GM12878 (cell line): ENCODE measurements at regions not wholly inside any gene's neighbourhood (a gene's known extent, or its start where the extent isn't known, plus 50 kb on each side); places are given as distances from the start of the nearest gene placed in this dataset.

Source experiments
- ATAC-seq: fragments of 200-7000 bp; cut with Tn5 transposase; 3 replicates; pipeline ENCODE4 v1.9.1; 2020; ENCODE audit warnings: mild to moderate bottlenecking, moderate library complexity
- BruUV-seq: library from RNA; stranded (reverse); fragments of 400-500 nt; replicated peaks from 2 replicates; lab custom pipeline; 2021; lab: Mats Ljungman, UMichigan
- CTCF ChIA-PET: fragments of 300-600 bp; sonication (Branson Sonifier 250); formaldehyde crosslinking; extraction: SDS; loops from one replicate; lab custom pipeline; 2021; ENCODE audit warnings: inconsistent platforms; lab: Yijun Ruan, JAX
- POLR2A ChIA-PET: fragments of 350-600 bp; formaldehyde crosslinking; extraction: SDS; loops from one replicate; lab custom pipeline; 2021; ENCODE audit warnings: inconsistent platforms; lab: Charles Lee
- RAD21 ChIA-PET: fragments of 300-600 bp; sonication (Branson Sonifier 250); formaldehyde crosslinking; loops from one replicate; lab custom pipeline; 2023; ENCODE audit warnings: antibody characterized with exemption; ENCODE audit not compliant: unreplicated experiment; lab: Charles Lee
- SMC1A ChIA-PET: fragments of 300-600 bp; sonication (Branson Sonifier 250); formaldehyde crosslinking; loops from one replicate; lab custom pipeline; 2023; ENCODE audit not compliant: unreplicated experiment, uncharacterized antibody; lab: Charles Lee
- DNase-seq: peaks from one replicate; pipeline ENCODE4 v3.0.0-alpha.2; 2011; ENCODE audit warnings: low read depth, low spot score
- FAIRE-seq: peaks from 3 replicates; lab custom pipeline; 2011; peaks lifted over from hg19 to GRCh38; lab: Jason Lieb, UNC
- H2AFZ ChIP-seq: 2 replicates; pipeline ENCODE4 v1.6.0; 2011; ENCODE audit warnings: low read depth, low read length, control low read depth; ENCODE audit not compliant: control insufficient read depth
- H3K27ac ChIP-seq: 2 replicates; pipeline ENCODE4 v1.5.1; 2011; ENCODE audit warnings: control low read depth; ENCODE audit not compliant: control insufficient read depth, insufficient read depth
- H3K27me3 ChIP-seq, 2 experiments: replicated peaks in 1 of 2; 2 replicates each; pipeline versions ENCODE4 v1.6.0 to v1.6.1; 2011; ENCODE audit warnings: low read length in 1 of 2; ENCODE audit not compliant: control insufficient read depth in 2 of 2, insufficient read depth in 2 of 2
- H3K36me3 ChIP-seq, 2 experiments: 2 replicates each; pipeline ENCODE4 v1.5.1; 2011; ENCODE audit warnings: low read length in 1 of 2; ENCODE audit not compliant: control insufficient read depth in 2 of 2, insufficient read depth in 2 of 2
- H3K4me1 ChIP-seq: 2 replicates; pipeline ENCODE4 v1.6.1; 2011; ENCODE audit warnings: mild to moderate bottlenecking, low read length, moderate library complexity, mixed read lengths; ENCODE audit not compliant: control insufficient read depth, insufficient read depth
- H3K4me2 ChIP-seq: 2 replicates; pipeline ENCODE4 v1.6.0; 2011; ENCODE audit warnings: control low read depth; ENCODE audit not compliant: control insufficient read depth, insufficient read depth
- H3K4me3 ChIP-seq: fragments of 200-600 bp; sonication (generic); 2 replicates; pipeline ENCODE4 v1.5.1; 2016
- H3K79me2 ChIP-seq: 2 replicates; pipeline ENCODE4 v1.6.0; 2011; ENCODE audit warnings: low read length; ENCODE audit not compliant: control insufficient read depth, insufficient read depth
- H3K9ac ChIP-seq: 2 replicates; pipeline ENCODE4 v1.8.0; 2011; ENCODE audit warnings: low read length, control low read depth, mixed read lengths; ENCODE audit not compliant: control insufficient read depth, insufficient read depth
- H3K9me3 ChIP-seq: replicated peaks from 3 replicates; pipeline ENCODE4 v1.5.1; 2011; ENCODE audit warnings: mild to moderate bottlenecking, low read length; ENCODE audit not compliant: control insufficient read depth, insufficient read depth
- H4K20me1 ChIP-seq: 2 replicates; pipeline ENCODE4 v1.6.0; 2011; ENCODE audit not compliant: control insufficient read depth, insufficient read depth
- BACH1 ChIP-seq: fragments of 450-650 bp; IDR thresholded peaks from 2 replicates; pipeline ENCODE4 v1.6.1; 2017; ENCODE audit warnings: mild to moderate bottlenecking, borderline replicate concordance
- CEBPB ChIP-seq, 2 experiments: fragments of 150-350 bp in 1 of 2; IDR thresholded peaks; 2 replicates each; pipeline ENCODE4 v1.6.1; 2012 to 2014; ENCODE audit warnings: low read depth in 2 of 2, low read length in 2 of 2, borderline replicate concordance in 1 of 2, inconsistent platforms in 1 of 2
- CHD4 ChIP-seq: fragments of 200-600 bp; sonication (generic); IDR thresholded peaks from 2 replicates; pipeline ENCODE4 v1.6.1; 2016; ENCODE audit warnings: mild to moderate bottlenecking
- CREM ChIP-seq: IDR thresholded peaks from 2 replicates; pipeline ENCODE4 v1.6.1; 2014; ENCODE audit warnings: antibody characterized with exemption, low read depth
- KDM1A ChIP-seq: fragments of 200-600 bp; sonication (generic); IDR thresholded peaks from 2 replicates; pipeline ENCODE4 v1.6.1; 2016; ENCODE audit warnings: borderline replicate concordance
- KLF5 ChIP-seq: fragments of 450-650 bp; IDR thresholded peaks from 2 replicates; pipeline ENCODE4 v1.6.1; 2014; ENCODE audit warnings: mild to moderate bottlenecking; ENCODE audit not compliant: partially characterized antibody
- POLR2A ChIP-seq: IDR thresholded peaks from 2 replicates; pipeline ENCODE4 v1.6.1; 2011; ENCODE audit warnings: low read depth, mild to moderate bottlenecking, low read length
- RB1 ChIP-seq: fragments of 450-650 bp; formaldehyde crosslinking; IDR thresholded peaks from 2 replicates; pipeline ENCODE4 v1.6.1; 2017; ENCODE audit warnings: mild to moderate bottlenecking, borderline replicate concordance
- RFX5 ChIP-seq: IDR thresholded peaks from 2 replicates; pipeline ENCODE4 v1.6.1; 2011; ENCODE audit warnings: low read depth, low read length, improper control_type of control experiment
- SIX5 ChIP-seq: IDR thresholded peaks from 2 replicates; pipeline ENCODE4 v1.6.1; 2011; ENCODE audit warnings: mild to moderate bottlenecking, low read depth, low read length, moderate library complexity; ENCODE audit not compliant: severe bottlenecking
- SRF ChIP-seq, 2 experiments: IDR thresholded peaks; 2 replicates each; pipeline ENCODE4 v1.6.1; 2011; ENCODE audit warnings: low read depth in 2 of 2, low read length in 2 of 2, mild to moderate bottlenecking in 1 of 2, moderate library complexity in 1 of 2
- TCF12 ChIP-seq: IDR thresholded peaks from 2 replicates; pipeline ENCODE4 v1.6.1; 2011; ENCODE audit warnings: low read depth, mild to moderate bottlenecking, low read length
- WGBS: methylation state at CpG from one replicate; pipeline ENCODE4 v1.1.6; 2016; ENCODE audit warnings: low lambda C conversion rate; ENCODE audit not compliant: insufficient replicate concordance, insufficient coverage; ENCODE audit errors: missing lambda C conversion rate; 5-methylcytosine and 5-hydroxymethylcytosine counted together
- in situ Hi-C: fragments of 300-500 bp; cut with MboI; formaldehyde crosslinking; loops from 9 replicates; pipeline ENCODE4 v1.14.3; 2018; ENCODE audit warnings: mixed read lengths
- intact Hi-C: fragments of 100-400 bp; cut with micrococcal nuclease; formaldehyde crosslinking; loops from one replicate; pipeline ENCODE4 v1.14.2; 2022; ENCODE audit not compliant: unreplicated experiment
- TF ChIP-seq, protein P1 (sequence below): IDR thresholded peaks from 2 replicates; pipeline ENCODE4 v1.6.1; 2012; ENCODE audit warnings: low read depth, low read length, improper control_type of control experiment
- TF ChIP-seq, protein P2 (sequence below): IDR thresholded peaks from 2 replicates; pipeline ENCODE4 v1.6.1; 2011; ENCODE audit warnings: mild to moderate bottlenecking, low read depth, low read length, moderate library complexity; ENCODE audit not compliant: insufficient replicate concordance
- TF ChIP-seq, protein P3 (sequence below): fragments of 450-650 bp; IDR thresholded peaks from 2 replicates; pipeline ENCODE4 v1.6.1; 2017; ENCODE audit warnings: mild to moderate bottlenecking, moderate library complexity

DNA sequence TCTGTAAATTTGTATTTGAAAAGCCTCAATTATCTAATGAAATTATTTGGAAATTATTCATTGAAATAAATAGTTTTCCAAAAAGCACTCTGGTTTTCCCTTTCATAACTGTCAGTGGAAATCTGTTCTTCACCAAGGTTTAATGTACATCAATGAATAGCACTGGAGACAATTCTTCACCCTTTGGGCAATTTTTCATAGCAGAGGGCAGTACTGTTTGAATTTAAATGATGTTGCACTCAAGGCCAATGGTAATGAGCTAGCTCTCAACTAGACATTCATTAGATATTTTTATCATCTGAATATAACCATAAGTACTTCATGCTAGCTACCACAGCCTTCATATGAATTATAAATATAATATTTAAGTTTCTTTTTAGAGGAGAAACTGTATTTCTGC, 658.2 kb upstream of the CCDC54 start:
- H4K20me1 ChIP-seq, result no peaks in the 10 kb centered on the region
- in situ Hi-C loops, result no loop called here
- POLR2A ChIA-PET, result no interaction called here
- intact Hi-C loops, result no loop called here
- H3K36me3 ChIP-seq, result no peaks in the 10 kb centered on the region
- no peak for FAIRE-seq
- CTCF ChIA-PET, result no interaction called here
- no peak for DNase-seq
- RAD21 ChIA-PET, result no interaction called here
- ATAC-seq, result no peak
- no peak overlapping the region for H3K9ac ChIP-seq
- SMC1A ChIA-PET, result no interaction called here
- H3K27me3 ChIP-seq, result no peaks in the 10 kb centered on the region
- no peak overlapping the region for H3K4me3 ChIP-seq
- no peak overlapping the region for H3K4me2 ChIP-seq
- H3K4me1 ChIP-seq, result no peaks in the 10 kb centered on the region
- no peak overlapping the region for H2AFZ ChIP-seq
- H3K9me3 ChIP-seq, result no peaks in the 10 kb centered on the region
- BruUV-seq, result no TSS peak
- TF ChIP-seq CEBPB (IDR thresholded peaks at IDR 0.05; ENCODE audit: borderline replicate concordance in 1 of 2, low read depth in 2 of 2, low read length in 2 of 2) (no peak), RB1 (no peak), BACH1 (no peak), KDM1A (no peak), CHD4 (no peak)
- H3K79me2 ChIP-seq, result no peaks in the 10 kb centered on the region
- no peak overlapping the region for H3K27ac ChIP-seq

DNA sequence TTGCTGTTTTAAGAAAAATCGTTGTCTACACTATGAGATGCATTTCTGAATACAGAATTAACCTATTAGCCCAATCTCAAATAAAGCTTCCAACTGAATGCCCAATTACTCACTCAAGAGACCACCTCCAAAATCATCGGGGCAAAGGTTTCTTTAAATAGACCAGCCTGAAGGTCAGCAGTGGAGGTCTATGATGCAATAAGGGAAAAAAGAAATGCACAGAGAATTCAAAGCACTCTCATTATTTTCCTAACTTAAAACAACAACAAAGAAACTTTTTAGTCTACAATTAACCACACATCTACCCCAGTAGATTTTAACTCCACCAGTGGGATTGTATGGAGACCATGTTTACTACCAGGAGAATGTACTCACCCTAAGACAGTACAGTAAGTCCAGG, 657.7 kb upstream of the CCDC54 start:
- no TSS peak for BruUV-seq
- H3K27ac ChIP-seq, result no peak overlapping the region
- no peaks in the 10 kb centered on the region for H3K36me3 ChIP-seq
- H3K4me3 ChIP-seq, result no peak overlapping the region
- ChIA-PET POLR2A (no interaction called here), CTCF (no interaction called here), SMC1A (no interaction called here), RAD21 (no interaction called here)
- H3K9ac ChIP-seq, result no peak overlapping the region
- H3K27me3 ChIP-seq, result no peaks in the 10 kb centered on the region
- ATAC-seq, result no peak
- no peaks in the 10 kb centered on the region for H3K79me2 ChIP-seq
- no peak for FAIRE-seq
- H2AFZ ChIP-seq, result no peak overlapping the region
- no peak for DNase-seq
- WGBS, result 15% methylated on average over 2 of the region's 2 CpGs
- H4K20me1 ChIP-seq, result no peaks in the 10 kb centered on the region
- intact Hi-C loops, result no loop called here
- no peaks in the 10 kb centered on the region for H3K4me1 ChIP-seq
- no peak overlapping the region for H3K4me2 ChIP-seq
- in situ Hi-C loops, result no loop called here
- H3K9me3 ChIP-seq, result no peaks in the 10 kb centered on the region
- TF ChIP-seq TCF12, result no peak
- no peak for TF ChIP-seq RFX5
- TF ChIP-seq POLR2A, result no peak
- TF ChIP-seq, protein P1, sequence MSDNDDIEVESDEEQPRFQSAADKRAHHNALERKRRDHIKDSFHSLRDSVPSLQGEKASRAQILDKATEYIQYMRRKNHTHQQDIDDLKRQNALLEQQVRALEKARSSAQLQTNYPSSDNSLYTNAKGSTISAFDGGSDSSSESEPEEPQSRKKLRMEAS, result no peak
- TF ChIP-seq SRF (IDR thresholded peaks at IDR 0.05; ENCODE audit: low read depth in 2 of 2, low read length in 2 of 2), result no peak
- no peak for TF ChIP-seq KLF5
- TF ChIP-seq, protein P2, sequence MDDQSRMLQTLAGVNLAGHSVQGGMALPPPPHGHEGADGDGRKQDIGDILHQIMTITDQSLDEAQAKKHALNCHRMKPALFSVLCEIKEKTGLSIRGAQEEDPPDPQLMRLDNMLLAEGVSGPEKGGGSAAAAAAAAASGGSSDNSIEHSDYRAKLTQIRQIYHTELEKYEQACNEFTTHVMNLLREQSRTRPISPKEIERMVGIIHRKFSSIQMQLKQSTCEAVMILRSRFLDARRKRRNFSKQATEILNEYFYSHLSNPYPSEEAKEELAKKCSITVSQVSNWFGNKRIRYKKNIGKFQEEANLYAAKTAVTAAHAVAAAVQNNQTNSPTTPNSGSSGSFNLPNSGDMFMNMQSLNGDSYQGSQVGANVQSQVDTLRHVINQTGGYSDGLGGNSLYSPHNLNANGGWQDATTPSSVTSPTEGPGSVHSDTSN, result no peak
- TF ChIP-seq, protein P3, sequence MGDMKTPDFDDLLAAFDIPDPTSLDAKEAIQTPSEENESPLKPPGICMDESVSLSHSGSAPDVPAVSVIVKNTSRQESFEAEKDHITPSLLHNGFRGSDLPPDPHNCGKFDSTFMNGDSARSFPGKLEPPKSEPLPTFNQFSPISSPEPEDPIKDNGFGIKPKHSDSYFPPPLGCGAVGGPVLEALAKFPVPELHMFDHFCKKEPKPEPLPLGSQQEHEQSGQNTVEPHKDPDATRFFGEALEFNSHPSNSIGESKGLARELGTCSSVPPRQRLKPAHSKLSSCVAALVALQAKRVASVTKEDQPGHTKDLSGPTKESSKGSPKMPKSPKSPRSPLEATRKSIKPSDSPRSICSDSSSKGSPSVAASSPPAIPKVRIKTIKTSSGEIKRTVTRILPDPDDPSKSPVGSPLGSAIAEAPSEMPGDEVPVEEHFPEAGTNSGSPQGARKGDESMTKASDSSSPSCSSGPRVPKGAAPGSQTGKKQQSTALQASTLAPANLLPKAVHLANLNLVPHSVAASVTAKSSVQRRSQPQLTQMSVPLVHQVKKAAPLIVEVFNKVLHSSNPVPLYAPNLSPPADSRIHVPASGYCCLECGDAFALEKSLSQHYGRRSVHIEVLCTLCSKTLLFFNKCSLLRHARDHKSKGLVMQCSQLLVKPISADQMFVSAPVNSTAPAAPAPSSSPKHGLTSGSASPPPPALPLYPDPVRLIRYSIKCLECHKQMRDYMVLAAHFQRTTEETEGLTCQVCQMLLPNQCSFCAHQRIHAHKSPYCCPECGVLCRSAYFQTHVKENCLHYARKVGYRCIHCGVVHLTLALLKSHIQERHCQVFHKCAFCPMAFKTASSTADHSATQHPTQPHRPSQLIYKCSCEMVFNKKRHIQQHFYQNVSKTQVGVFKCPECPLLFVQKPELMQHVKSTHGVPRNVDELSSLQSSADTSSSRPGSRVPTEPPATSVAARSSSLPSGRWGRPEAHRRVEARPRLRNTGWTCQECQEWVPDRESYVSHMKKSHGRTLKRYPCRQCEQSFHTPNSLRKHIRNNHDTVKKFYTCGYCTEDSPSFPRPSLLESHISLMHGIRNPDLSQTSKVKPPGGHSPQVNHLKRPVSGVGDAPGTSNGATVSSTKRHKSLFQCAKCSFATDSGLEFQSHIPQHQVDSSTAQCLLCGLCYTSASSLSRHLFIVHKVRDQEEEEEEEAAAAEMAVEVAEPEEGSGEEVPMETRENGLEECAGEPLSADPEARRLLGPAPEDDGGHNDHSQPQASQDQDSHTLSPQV, result no peak
- TF ChIP-seq RB1, result no peak
- TF ChIP-seq CREM, result no peak
- no peak for TF ChIP-seq SIX5
